Suprapubic skin (tissue), 4 donors: ENCODE measurements at regions not wholly inside any gene's neighbourhood (a gene's known extent, or its start where the extent isn't known, plus 50 kb on each side); places are given as distances from the start of the nearest gene placed in this dataset.

ENCODE experiments used
- POLR2A ChIP-seq, 2 donors: fragments of 450-650 bp; IDR thresholded peaks; one replicate each; pipeline ENCODE4 v1.6.1; 2017; ENCODE audit warnings: antibody characterized with exemption in 2 of 2, mild to moderate bottlenecking in 2 of 2, moderate library complexity in 2 of 2
- POLR2AphosphoS5 ChIP-seq, 3 donors: sonication (generic); formaldehyde crosslinking; IDR thresholded peaks; one replicate each; pipeline ENCODE4 v1.6.1; 2017; ENCODE audit warnings: antibody characterized with exemption in 3 of 3
- TF ChIP-seq, protein P1 (sequence below), 2 donors: fragments of 200-600 bp in 1 of 2; fragments of 450-650 bp in 1 of 2; sonication (generic) in 1 of 2; IDR thresholded peaks; one replicate each; pipeline ENCODE4 v1.5.1; 2016 to 2019; ENCODE audit warnings: antibody characterized with exemption in 2 of 2, mild to moderate bottlenecking in 1 of 2, moderate library complexity in 1 of 2

DNA sequence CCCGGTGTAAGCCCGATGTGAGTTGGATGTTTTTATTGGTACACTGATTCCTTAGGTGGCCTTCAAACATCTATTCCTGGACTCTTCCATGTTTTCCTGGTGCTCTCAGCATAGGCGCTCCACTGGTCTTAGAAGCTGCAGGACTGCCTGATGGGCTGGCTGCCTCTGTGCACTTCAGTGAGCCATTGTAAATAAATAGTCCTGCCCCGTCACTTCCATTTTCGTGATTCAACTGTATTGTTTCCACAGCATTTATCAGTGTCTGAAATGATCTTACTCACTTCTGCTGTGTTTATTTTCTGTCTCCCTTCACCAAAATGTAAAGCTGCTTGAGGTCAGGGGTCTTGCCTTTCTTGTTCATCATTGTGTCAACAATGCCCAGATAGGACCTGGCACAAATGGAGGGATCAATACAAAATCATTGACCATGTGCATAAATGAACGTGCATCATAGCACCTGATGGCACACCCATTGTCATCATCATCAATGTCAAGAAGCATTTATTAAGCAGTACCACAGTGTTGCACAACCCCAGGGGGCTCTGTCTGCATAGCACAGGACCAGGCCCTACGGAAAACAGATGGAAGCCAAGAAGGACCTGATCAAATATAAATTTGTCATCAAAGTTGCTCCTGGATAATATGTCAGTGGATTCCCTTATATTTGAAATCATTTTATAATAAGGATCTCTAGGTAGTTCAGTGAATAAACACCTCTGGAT lies 66.6 kb upstream of the CPHXL start:
- TF ChIP-seq, protein P1, sequence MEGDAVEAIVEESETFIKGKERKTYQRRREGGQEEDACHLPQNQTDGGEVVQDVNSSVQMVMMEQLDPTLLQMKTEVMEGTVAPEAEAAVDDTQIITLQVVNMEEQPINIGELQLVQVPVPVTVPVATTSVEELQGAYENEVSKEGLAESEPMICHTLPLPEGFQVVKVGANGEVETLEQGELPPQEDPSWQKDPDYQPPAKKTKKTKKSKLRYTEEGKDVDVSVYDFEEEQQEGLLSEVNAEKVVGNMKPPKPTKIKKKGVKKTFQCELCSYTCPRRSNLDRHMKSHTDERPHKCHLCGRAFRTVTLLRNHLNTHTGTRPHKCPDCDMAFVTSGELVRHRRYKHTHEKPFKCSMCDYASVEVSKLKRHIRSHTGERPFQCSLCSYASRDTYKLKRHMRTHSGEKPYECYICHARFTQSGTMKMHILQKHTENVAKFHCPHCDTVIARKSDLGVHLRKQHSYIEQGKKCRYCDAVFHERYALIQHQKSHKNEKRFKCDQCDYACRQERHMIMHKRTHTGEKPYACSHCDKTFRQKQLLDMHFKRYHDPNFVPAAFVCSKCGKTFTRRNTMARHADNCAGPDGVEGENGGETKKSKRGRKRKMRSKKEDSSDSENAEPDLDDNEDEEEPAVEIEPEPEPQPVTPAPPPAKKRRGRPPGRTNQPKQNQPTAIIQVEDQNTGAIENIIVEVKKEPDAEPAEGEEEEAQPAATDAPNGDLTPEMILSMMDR (IDR thresholded peaks at IDR 0.05), result no peak
- TF ChIP-seq POLR2AphosphoS5 (IDR thresholded peaks at IDR 0.05), result no peak
- no peak for TF ChIP-seq POLR2A (IDR thresholded peaks at IDR 0.05)
